ENCODE measurements at regions not wholly inside any gene's neighbourhood (a gene's known extent, or its start where the extent isn't known, plus 50 kb on each side); places are given as distances from the start of the nearest gene placed in this dataset.
A peak's percentile ranks its signal among the peaks of the same experiment; 100 is the strongest.

DNA sequence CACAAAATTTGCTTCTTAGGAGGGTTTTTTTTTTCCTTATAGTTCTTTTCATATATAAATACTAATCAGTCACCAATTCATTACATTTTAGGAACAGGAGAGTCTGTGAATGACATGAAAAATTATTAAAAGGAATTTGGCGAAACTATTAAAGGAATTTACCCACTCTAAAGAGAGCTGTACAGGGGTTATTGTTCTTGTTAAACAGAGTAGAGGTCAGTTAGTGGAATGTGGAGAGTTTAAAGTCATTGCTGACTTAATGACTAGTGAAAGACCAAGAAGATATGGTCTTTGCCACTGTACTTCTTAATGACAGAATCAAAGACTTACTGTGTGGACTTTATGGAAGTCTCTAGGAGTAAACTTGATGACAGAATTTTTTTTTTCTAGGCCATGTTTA, 333.6 kb upstream of the C2CD4B start:
- DNase-seq = no peak
- Histone ChIP-seq H3K9me3 (no peaks in the 10 kb centered on the region), H3K4me1 (no peaks in the 10 kb centered on the region), H3K4me3 (no peak overlapping the region), H3K36me3 (no peaks in the 10 kb centered on the region), H3K27me3 (no peaks in the 10 kb centered on the region), H3K27ac (no peak overlapping the region)
- ATAC-seq = no peak
- 91% methylated on average over 1 of the region's 1 CpG for WGBS (ENCODE audit: insufficient coverage, low coverage, low lambda C conversion rate, missing lambda C conversion rate)
- TF ChIP-seq, protein P1, sequence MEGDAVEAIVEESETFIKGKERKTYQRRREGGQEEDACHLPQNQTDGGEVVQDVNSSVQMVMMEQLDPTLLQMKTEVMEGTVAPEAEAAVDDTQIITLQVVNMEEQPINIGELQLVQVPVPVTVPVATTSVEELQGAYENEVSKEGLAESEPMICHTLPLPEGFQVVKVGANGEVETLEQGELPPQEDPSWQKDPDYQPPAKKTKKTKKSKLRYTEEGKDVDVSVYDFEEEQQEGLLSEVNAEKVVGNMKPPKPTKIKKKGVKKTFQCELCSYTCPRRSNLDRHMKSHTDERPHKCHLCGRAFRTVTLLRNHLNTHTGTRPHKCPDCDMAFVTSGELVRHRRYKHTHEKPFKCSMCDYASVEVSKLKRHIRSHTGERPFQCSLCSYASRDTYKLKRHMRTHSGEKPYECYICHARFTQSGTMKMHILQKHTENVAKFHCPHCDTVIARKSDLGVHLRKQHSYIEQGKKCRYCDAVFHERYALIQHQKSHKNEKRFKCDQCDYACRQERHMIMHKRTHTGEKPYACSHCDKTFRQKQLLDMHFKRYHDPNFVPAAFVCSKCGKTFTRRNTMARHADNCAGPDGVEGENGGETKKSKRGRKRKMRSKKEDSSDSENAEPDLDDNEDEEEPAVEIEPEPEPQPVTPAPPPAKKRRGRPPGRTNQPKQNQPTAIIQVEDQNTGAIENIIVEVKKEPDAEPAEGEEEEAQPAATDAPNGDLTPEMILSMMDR (IDR thresholded peaks at IDR 0.05) = no peak
- TF ChIP-seq POLR2A (IDR thresholded peaks at IDR 0.05) = no peak
- intact Hi-C loops (cut with DNase I) = no loop called here

DNA sequence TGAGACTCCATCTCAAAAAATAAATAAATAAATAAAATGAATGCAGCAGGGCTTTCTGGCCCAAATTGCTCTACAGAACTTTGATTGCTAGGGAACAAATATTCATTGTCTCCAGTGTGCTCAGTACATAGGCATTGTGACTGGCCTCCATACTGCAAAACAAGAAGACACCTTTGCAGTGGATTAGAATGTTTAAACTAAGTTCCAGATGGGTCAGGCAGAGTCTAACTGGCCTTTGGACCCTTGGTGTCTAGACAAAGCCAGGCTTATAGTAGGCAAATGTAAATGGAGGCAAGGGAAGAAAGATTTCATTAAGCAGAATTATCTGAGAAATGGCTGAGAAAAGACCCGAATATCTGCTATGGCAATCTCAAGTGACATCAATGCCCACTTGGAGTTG, 335.2 kb upstream of the C2CD4B start:
- Histone ChIP-seq H3K36me3 (no peaks in the 10 kb centered on the region), H3K27ac (no peak overlapping the region), H3K4me3 (no peak overlapping the region), H3K4me1 (no peaks in the 10 kb centered on the region), H3K9me3 (no peaks in the 10 kb centered on the region), H3K27me3 (no peaks in the 10 kb centered on the region)
- intact Hi-C loops (cut with DNase I) = no loop called here
- no peak for ATAC-seq
- TF ChIP-seq POLR2A (IDR thresholded peaks at IDR 0.05) = no peak
- TF ChIP-seq, protein P1 (IDR thresholded peaks at IDR 0.05) = no peak
- no peak for DNase-seq
- 69% methylated on average over 1 of the region's 1 CpG for WGBS (ENCODE audit: insufficient coverage, low coverage, low lambda C conversion rate, missing lambda C conversion rate)

DNA sequence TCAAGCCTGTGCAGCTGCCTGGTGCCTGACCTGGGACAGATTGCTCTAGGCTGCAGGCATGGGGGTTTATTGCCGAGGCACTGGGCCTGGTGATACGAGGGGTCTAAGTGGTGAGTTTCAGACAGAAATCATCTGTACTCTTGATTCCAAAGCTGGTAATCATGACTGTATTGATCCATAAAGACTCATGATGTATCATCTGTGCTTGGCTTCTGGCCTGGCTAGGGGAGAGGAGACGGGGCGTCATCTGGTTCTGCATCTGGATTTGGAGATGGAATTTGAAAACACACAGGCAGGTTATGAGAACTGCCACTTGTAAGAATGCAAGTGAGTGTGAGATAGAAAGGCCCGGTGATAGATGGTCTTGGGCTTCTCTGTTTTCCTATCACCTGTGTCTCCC, 337.4 kb upstream of the C2CD4B start:
- DNase-seq = no peak
- no peaks in the 10 kb centered on the region for H3K27me3 ChIP-seq
- no peak overlapping the region for H3K27ac ChIP-seq
- WGBS (ENCODE audit: insufficient coverage, low coverage, low lambda C conversion rate, missing lambda C conversion rate) = 90% methylated on average over 3 of the region's 5 CpGs
- TF ChIP-seq, protein P1 (IDR thresholded peaks at IDR 0.05) = no peak
- no peak for TF ChIP-seq POLR2A (IDR thresholded peaks at IDR 0.05)
- H3K4me1 ChIP-seq = peaks cover 0 to 11% (median 7%) of the 10 kb centered on the region in 4 donors
- H3K9me3 ChIP-seq = no peaks in the 10 kb centered on the region
- intact Hi-C loops (cut with DNase I) = no loop called here
- no peak for ATAC-seq
- H3K36me3 ChIP-seq = no peaks in the 10 kb centered on the region
- no peak overlapping the region for H3K4me3 ChIP-seq

DNA sequence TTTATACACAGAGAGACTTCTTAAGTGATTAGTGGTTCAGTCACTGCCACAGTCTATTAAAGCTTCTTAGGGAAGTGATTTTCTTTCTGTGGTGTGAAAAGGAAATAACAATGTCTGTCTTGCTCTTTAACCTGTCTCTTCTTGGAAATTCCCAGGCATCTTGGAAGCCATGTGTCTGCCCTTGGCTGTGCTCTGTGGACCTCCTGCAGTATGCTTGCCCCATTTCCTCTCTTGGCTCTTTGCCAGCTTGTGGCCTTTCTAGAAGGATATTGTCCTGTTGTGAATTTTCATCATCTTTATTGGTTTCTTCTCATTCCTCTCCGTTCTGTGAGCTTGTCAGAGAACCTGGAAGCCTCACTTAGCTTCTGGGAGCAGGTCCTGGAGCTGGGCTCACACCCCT, 338.4 kb upstream of the C2CD4B start:
- Histone ChIP-seq H3K4me1 (peaks cover 0 to 11% (median 7%) of the 10 kb centered on the region in 4 donors), H3K36me3 (no peaks in the 10 kb centered on the region), H3K27me3 (no peaks in the 10 kb centered on the region), H3K27ac (no peak overlapping the region), H3K9me3 (no peaks in the 10 kb centered on the region), H3K4me3 (no peak overlapping the region)
- intact Hi-C loops (cut with DNase I) = no loop called here
- 25% methylated on average over 1 of the region's 1 CpG for WGBS (ENCODE audit: insufficient coverage, low coverage, low lambda C conversion rate, missing lambda C conversion rate)
- DNase-seq (no peak), ATAC-seq (peak in 2 of 4 donors; percentile 25 to 28)
- TF ChIP-seq POLR2A (IDR thresholded peaks at IDR 0.05) = no peak
- TF ChIP-seq, protein P1 (IDR thresholded peaks at IDR 0.05) = no peak

DNA sequence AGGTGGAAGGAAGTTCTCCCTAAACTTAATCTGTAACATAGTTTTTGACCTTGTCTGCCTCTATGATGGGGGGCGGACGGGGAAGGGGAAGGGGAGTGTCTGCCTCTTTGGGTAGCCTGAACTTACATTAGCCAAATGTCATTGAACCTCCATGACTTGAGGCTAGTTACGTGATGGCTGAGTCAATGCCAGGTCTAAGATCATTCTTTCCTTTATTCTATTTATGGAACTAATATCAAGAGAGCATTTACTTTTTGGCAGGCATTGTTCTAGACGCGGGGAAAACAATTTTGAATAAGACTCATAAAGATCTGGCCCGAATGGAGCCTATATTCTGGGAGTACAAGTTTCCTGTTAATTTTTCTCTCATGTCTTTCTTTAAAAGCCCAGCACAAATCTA, 340.7 kb upstream of the C2CD4B start:
- ATAC-seq = peak in 3 of 4 donors; percentile 25 to 49 (median 28)
- intact Hi-C loops (cut with DNase I) = no loop called here
- WGBS (ENCODE audit: insufficient coverage, low coverage, low lambda C conversion rate, missing lambda C conversion rate) = 48% methylated on average over 6 of the region's 6 CpGs

More for the DNA sequence above, 340.7 kb upstream of the C2CD4B start:
- Histone ChIP-seq H3K36me3 (no peaks in the 10 kb centered on the region), H3K27ac (peak overlapping the region in 1 of 3 donors; percentile 15), H3K9me3 (no peaks in the 10 kb centered on the region), H3K27me3 (no peaks in the 10 kb centered on the region), H3K4me3 (no peak overlapping the region), H3K4me1 (peaks cover 0 to 11% (median 7%) of the 10 kb centered on the region in 4 donors)
- no peak for DNase-seq
- TF ChIP-seq, protein P1 (IDR thresholded peaks at IDR 0.05) = no peak
- no peak for TF ChIP-seq POLR2A (IDR thresholded peaks at IDR 0.05)
